ENCODE measurements at regions not wholly inside any gene's neighbourhood (a gene's known extent, or its start where the extent isn't known, plus 50 kb on each side); places are given as distances from the start of the nearest gene placed in this dataset.

DNA sequence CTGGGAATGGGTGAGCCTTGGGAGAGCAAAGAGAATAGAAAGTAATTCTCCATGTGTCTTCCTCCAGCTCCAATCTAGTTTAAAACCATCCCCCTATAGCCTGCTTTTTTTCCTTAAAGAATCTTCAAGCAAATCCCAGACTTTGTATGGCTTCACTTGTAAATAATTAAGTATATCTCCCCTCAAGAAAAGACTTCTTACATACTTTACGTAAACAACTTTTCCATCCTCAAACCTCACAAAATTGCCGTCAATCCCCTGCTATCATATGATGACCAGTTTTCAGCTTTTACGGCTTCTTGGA, 88.5 kb upstream of the PHACTR3 start:
- intact Hi-C loops (cut with DNase I; ENCODE audit: low total_unique reads), result no loop called here
- Histone ChIP-seq H3K27ac (no peak overlapping the region), H3K4me1 (no peaks in the 10 kb centered on the region), H3K27me3 (peaks cover 0 to 11% of the 10 kb centered on the region in 2 donors), H3K36me3 (no peaks in the 10 kb centered on the region), H3K4me3 (no peak overlapping the region), H3K9me3 (no peaks in the 10 kb centered on the region)
- no peak for DNase-seq
- no peak for TF ChIP-seq POLR2A (IDR thresholded peaks at IDR 0.05)
- TF ChIP-seq CTCF (IDR thresholded peaks at IDR 0.05), result no peak

GRCh38 chr20:59518881-59519706, 85.2 kb upstream of the PHACTR3 start:
- Histone ChIP-seq H3K9me3 (no peaks in the 10 kb centered on the region), H3K36me3 (no peaks in the 10 kb centered on the region), H3K27ac (no peak overlapping the region), H3K27me3 (peaks cover 0 to 12% of the 10 kb centered on the region in 2 donors), H3K4me1 (no peaks in the 10 kb centered on the region), H3K4me3 (no peak overlapping the region)
- intact Hi-C loops (cut with DNase I; ENCODE audit: low total_unique reads), result no loop called here
- TF ChIP-seq CTCF (IDR thresholded peaks at IDR 0.05), result peak; percentile 44 to 57 (median 48)
- TF ChIP-seq POLR2A (IDR thresholded peaks at IDR 0.05), result no peak
- DNase-seq, result no peak

GRCh38 chr20:59519707-59520014, 84.7 kb upstream of the PHACTR3 start:
- H3K36me3 ChIP-seq, result no peaks in the 10 kb centered on the region
- DNase-seq, result no peak
- H3K27ac ChIP-seq, result no peak overlapping the region
- H3K4me1 ChIP-seq, result no peaks in the 10 kb centered on the region
- TF ChIP-seq CTCF (IDR thresholded peaks at IDR 0.05), result no peak
- TF ChIP-seq POLR2A (IDR thresholded peaks at IDR 0.05), result no peak
- intact Hi-C loops (cut with DNase I; ENCODE audit: low total_unique reads), result no loop called here
- no peak overlapping the region for H3K4me3 ChIP-seq
- peaks cover 0 to 6% of the 10 kb centered on the region in 2 donors for H3K27me3 ChIP-seq
- no peaks in the 10 kb centered on the region for H3K9me3 ChIP-seq

- no peak for DNase-seq
- H3K27me3 ChIP-seq, result peaks cover 0 to 6% of the 10 kb centered on the region in 2 donors
- no peaks in the 10 kb centered on the region for H3K4me1 ChIP-seq
- H3K9me3 ChIP-seq, result no peaks in the 10 kb centered on the region
- H3K27ac ChIP-seq, result no peak overlapping the region
- intact Hi-C loops (cut with DNase I; ENCODE audit: low total_unique reads), result no loop called here
- H3K36me3 ChIP-seq, result no peaks in the 10 kb centered on the region
- no peak overlapping the region for H3K4me3 ChIP-seq
- TF ChIP-seq POLR2A (IDR thresholded peaks at IDR 0.05) (no peak), CTCF (IDR thresholded peaks at IDR 0.05) (no peak)
Measured at GRCh38 chr20:59520814-59521213, 83.5 kb upstream of the PHACTR3 start.

- TF ChIP-seq POLR2A (IDR thresholded peaks at IDR 0.05) (no peak), CTCF (IDR thresholded peaks at IDR 0.05) (peak; percentile 42 to 75 (median 52))
- no peak overlapping the region for H3K27ac ChIP-seq
- H3K36me3 ChIP-seq, result no peaks in the 10 kb centered on the region
- intact Hi-C loops (cut with DNase I; ENCODE audit: low total_unique reads), result no loop called here
- no peak overlapping the region for H3K4me3 ChIP-seq
- peak in 1 of 2 donors; percentile 24 for DNase-seq
- peaks cover 0 to 19% of the 10 kb centered on the region in 2 donors for H3K27me3 ChIP-seq
- no peaks in the 10 kb centered on the region for H3K4me1 ChIP-seq
- H3K9me3 ChIP-seq, result no peaks in the 10 kb centered on the region
Measured at GRCh38 chr20:59525500-59526241, 78.7 kb upstream of the PHACTR3 start.
